ENCODE measurements at regions not wholly inside any gene's neighbourhood (a gene's known extent, or its start where the extent isn't known, plus 50 kb on each side); places are given as distances from the start of the nearest gene placed in this dataset.

GRCh38 chr2:217683106-217683870, 319.5 kb downstream of the TNS1 start:
- TF ChIP-seq CTCF (IDR thresholded peaks at IDR 0.05; ENCODE audit: low read depth, low read length): no peak
- no peak overlapping the region for H3K4me3 ChIP-seq (ENCODE audit: low read depth, low read length)

- H3K4me3 ChIP-seq (ENCODE audit: low read depth, low read length): no peak overlapping the region
- TF ChIP-seq CTCF (IDR thresholded peaks at IDR 0.05; ENCODE audit: low read depth, low read length): no peak
Measured at GRCh38 chr2:217681791-217682190, 321.0 kb downstream of the TNS1 start.

- TF ChIP-seq CTCF (IDR thresholded peaks at IDR 0.05; ENCODE audit: low read depth, low read length): no peak
- no peak overlapping the region for H3K4me3 ChIP-seq (ENCODE audit: low read depth, low read length)
Measured at GRCh38 chr2:217680381-217680780, 322.4 kb downstream of the TNS1 start.

- no peak for TF ChIP-seq CTCF (IDR thresholded peaks at IDR 0.05; ENCODE audit: low read depth, low read length)
- no peak overlapping the region for H3K4me3 ChIP-seq (ENCODE audit: low read depth, low read length)
Measured at GRCh38 chr2:217673627-217674026, 329.2 kb downstream of the TNS1 start.

- no peak for TF ChIP-seq CTCF (IDR thresholded peaks at IDR 0.05; ENCODE audit: low read depth, low read length)
- no peak overlapping the region for H3K4me3 ChIP-seq (ENCODE audit: low read depth, low read length)
Measured at GRCh38 chr2:217672472-217672871, 330.3 kb downstream of the TNS1 start.

- TF ChIP-seq CTCF (IDR thresholded peaks at IDR 0.05; ENCODE audit: low read depth, low read length): no peak
Measured at GRCh38 chr2:217671871-217672270, 330.9 kb downstream of the TNS1 start.

GRCh38 chr2:217671075-217671474, 331.7 kb downstream of the TNS1 start:
- TF ChIP-seq CTCF (IDR thresholded peaks at IDR 0.05; ENCODE audit: low read depth, low read length): no peak
- H3K4me3 ChIP-seq (ENCODE audit: low read depth, low read length): no peak overlapping the region

More at GRCh38 chr2:217671871-217672270, 330.9 kb downstream of the TNS1 start:
- H3K4me3 ChIP-seq (ENCODE audit: low read depth, low read length): no peak overlapping the region

Measured in WI38 (cell line).